ENCODE measurements at regions not wholly inside any gene's neighbourhood (a gene's known extent, or its start where the extent isn't known, plus 50 kb on each side); places are given as distances from the start of the nearest gene placed in this dataset.
A peak's percentile ranks its signal among the peaks of the same experiment; 100 is the strongest.

- DNase-seq, result no peak
These were observed 588.4 kb upstream of the BTBD3 start for GRCh38 chr20:11329271-11329670.

GRCh38 chr20:11331096-11331495, 586.6 kb upstream of the BTBD3 start:
- no peak for DNase-seq

- no peak for DNase-seq
These were observed 585.3 kb upstream of the BTBD3 start for GRCh38 chr20:11332381-11332780.

- DNase-seq, result no peak
These were observed 584.1 kb upstream of the BTBD3 start for GRCh38 chr20:11333634-11334033.

GRCh38 chr20:11337361-11338130, 580.1 kb upstream of the BTBD3 start:
- DNase-seq, result no peak

GRCh38 chr20:11338496-11339306, 579.0 kb upstream of the BTBD3 start:
- no peak for DNase-seq

GRCh38 chr20:11344939-11345338, 572.8 kb upstream of the BTBD3 start:
- no peak for DNase-seq

- no peak for DNase-seq
These were observed 570.0 kb upstream of the BTBD3 start for GRCh38 chr20:11347738-11348137.

GRCh38 chr20:11350126-11351005, 567.3 kb upstream of the BTBD3 start:
- DNase-seq, result no peak

- peak; percentile 56 for DNase-seq
These were observed 565.7 kb upstream of the BTBD3 start for GRCh38 chr20:11352041-11352440.

- DNase-seq, result no peak
These were observed 562.8 kb upstream of the BTBD3 start for GRCh38 chr20:11354846-11355245.

GRCh38 chr20:11355345-11355744, 562.3 kb upstream of the BTBD3 start:
- DNase-seq, result no peak

- DNase-seq, result no peak
These were observed 561.6 kb upstream of the BTBD3 start for GRCh38 chr20:11356061-11356460.

GRCh38 chr20:11362450-11362849, 555.2 kb upstream of the BTBD3 start:
- DNase-seq, result no peak

GRCh38 chr20:11364736-11365135, 553.0 kb upstream of the BTBD3 start:
- no peak for DNase-seq

GRCh38 chr20:11366660-11367059, 551.0 kb upstream of the BTBD3 start:
- no peak for DNase-seq

- DNase-seq, result no peak
These were observed 549.2 kb upstream of the BTBD3 start for GRCh38 chr20:11368499-11368898.

- DNase-seq, result no peak
These were observed 548.6 kb upstream of the BTBD3 start for GRCh38 chr20:11368965-11369711.

- no peak for DNase-seq
These were observed 545.9 kb upstream of the BTBD3 start for GRCh38 chr20:11371831-11372230.

GRCh38 chr20:11372876-11373790, 544.6 kb upstream of the BTBD3 start:
- peak; percentile 4 for DNase-seq

- no peak for DNase-seq
These were observed 542.4 kb upstream of the BTBD3 start for GRCh38 chr20:11375335-11375734.

Measured in NCI-H2029 treated with DMSO at 0.1 percent for 48 hours (cell line).